GM18502 (cell line): ENCODE measurements at regions not wholly inside any gene's neighbourhood (a gene's known extent, or its start where the extent isn't known, plus 50 kb on each side); places are given as distances from the start of the nearest gene placed in this dataset.

Experiments used
- ATAC-seq: cut with Tn5 transposase; IDR thresholded peaks from one replicate; pipeline ENCODE4 v1.9.1; 2021; ENCODE audit warnings: mild to moderate bottlenecking; ENCODE audit not compliant: unreplicated experiment, poor library complexity

- no peak for ATAC-seq
Observed at GRCh38 chr14:55734731-55735130, 154.7 kb downstream of the KTN1 start.

- no peak for ATAC-seq
Observed at GRCh38 chr14:55739967-55740648, 160.1 kb downstream of the KTN1 start.

GRCh38 chr14:55740649-55740989 is 160.6 kb downstream of the KTN1 start:
- no peak for ATAC-seq

- ATAC-seq, result no peak
Observed at GRCh38 chr14:55741240-55741639, 161.2 kb downstream of the KTN1 start.

GRCh38 chr14:55743551-55743950 is 163.5 kb downstream of the KTN1 start:
- no peak for ATAC-seq

GRCh38 chr14:55744321-55744720 is 164.3 kb downstream of the KTN1 start:
- ATAC-seq, result no peak

GRCh38 chr14:55745906-55746305 is 165.9 kb downstream of the KTN1 start:
- no peak for ATAC-seq

- ATAC-seq, result no peak
Observed at GRCh38 chr14:55746558-55746957, 166.6 kb downstream of the KTN1 start.

- no peak for ATAC-seq
Observed at GRCh38 chr14:55747186-55747585, 167.2 kb downstream of the KTN1 start.

GRCh38 chr14:55749201-55749812 is 169.3 kb downstream of the KTN1 start:
- no peak for ATAC-seq

GRCh38 chr14:55749946-55750345 is 169.9 kb downstream of the KTN1 start:
- no peak for ATAC-seq

- no peak for ATAC-seq
Observed at GRCh38 chr14:55752580-55753390, 172.8 kb downstream of the KTN1 start.

GRCh38 chr14:55754471-55754870 is 174.5 kb downstream of the KTN1 start:
- no peak for ATAC-seq

GRCh38 chr14:55754871-55755270 is 174.9 kb downstream of the KTN1 start:
- ATAC-seq, result no peak

GRCh38 chr14:55756078-55756477 is 176.1 kb downstream of the KTN1 start:
- ATAC-seq, result no peak

GRCh38 chr14:55756557-55756956 is 176.6 kb downstream of the KTN1 start:
- no peak for ATAC-seq

- no peak for ATAC-seq
Observed at GRCh38 chr14:55758796-55759195, 178.8 kb downstream of the KTN1 start.

GRCh38 chr14:55760789-55761566 is 181.0 kb downstream of the KTN1 start:
- ATAC-seq, result no peak

- ATAC-seq, result no peak
Observed at GRCh38 chr14:55761651-55762050, 181.6 kb downstream of the KTN1 start.

- no peak for ATAC-seq
Observed at GRCh38 chr14:55762595-55763232, 182.7 kb downstream of the KTN1 start.
